HG02610 (cell line): ENCODE measurements at regions not wholly inside any gene's neighbourhood (a gene's known extent, or its start where the extent isn't known, plus 50 kb on each side); places are given as distances from the start of the nearest gene placed in this dataset.

Experiments used
- ATAC-seq: cut with Tn5 transposase; IDR thresholded peaks from one replicate; pipeline ENCODE4 v1.9.1; 2021; ENCODE audit warnings: mild to moderate bottlenecking, moderate library complexity; ENCODE audit not compliant: unreplicated experiment

- no peak for ATAC-seq
These were observed 1457.5 kb downstream of the KCNT2 start for GRCh38 chr1:195150768-195151167.

- no peak for ATAC-seq
These were observed 1466.9 kb downstream of the KCNT2 start for GRCh38 chr1:195141294-195141693.

DNA sequence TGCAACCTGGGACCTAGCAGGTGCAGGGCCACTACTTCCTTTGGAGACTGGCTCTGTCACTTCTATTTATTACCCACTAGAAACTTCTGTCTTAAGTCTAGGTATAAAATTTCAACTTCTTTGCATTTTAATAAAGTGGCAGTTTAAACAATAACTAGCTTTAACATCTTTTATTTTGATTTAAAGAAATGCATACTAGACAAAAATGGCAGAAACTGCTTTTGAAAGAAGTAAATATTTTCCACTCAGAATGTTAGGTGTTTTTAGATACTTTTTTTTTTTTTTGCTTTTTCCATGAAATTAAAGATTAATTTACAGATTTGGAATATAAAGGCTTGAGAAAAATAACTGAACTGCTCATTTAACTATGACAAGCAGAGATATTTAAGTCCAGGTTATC lies 1477.6 kb downstream of the KCNT2 start:
- ATAC-seq = no peak

DNA sequence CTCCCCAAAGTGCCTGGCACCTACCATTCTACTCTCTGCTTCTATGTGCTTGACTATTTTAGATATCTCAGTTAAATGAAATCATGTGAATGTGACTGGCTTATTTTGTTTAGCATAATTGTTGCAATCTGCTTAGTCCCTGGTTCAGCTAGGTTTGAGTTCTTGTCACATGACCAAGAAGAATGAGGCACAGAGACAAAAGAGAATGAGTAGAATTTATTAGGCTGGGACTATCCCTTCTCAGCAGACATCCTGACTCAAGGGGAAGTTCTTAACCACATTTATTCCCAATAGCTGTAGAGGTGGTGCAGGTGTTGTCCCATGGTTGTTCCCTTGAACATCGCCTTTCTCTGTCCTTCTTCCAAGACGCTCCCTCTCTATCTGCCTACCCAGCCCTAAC lies 1485.7 kb downstream of the KCNT2 start:
- no peak for ATAC-seq

DNA sequence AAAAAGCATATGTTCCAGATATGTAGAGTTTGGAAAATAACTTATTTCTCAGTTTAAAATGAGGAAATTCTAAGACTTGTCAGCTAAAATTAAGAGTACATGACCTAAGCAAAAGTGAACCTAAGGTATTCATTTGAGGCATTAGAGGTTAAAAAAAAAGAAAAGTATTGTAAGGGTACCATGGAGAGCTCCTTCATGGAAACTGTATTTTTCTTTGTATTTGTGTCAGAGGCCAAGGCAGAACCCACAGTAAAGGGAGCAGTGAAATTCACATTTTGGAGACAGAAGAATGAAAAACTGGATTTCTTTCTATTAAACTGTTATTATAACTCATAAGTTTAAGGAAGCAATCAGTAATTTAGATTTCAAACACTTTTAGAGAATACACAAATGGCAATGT lies 1494.8 kb downstream of the KCNT2 start:
- ATAC-seq = no peak

GRCh38 chr1:195105773-195106172 lies 1502.5 kb downstream of the KCNT2 start:
- ATAC-seq = no peak

DNA sequence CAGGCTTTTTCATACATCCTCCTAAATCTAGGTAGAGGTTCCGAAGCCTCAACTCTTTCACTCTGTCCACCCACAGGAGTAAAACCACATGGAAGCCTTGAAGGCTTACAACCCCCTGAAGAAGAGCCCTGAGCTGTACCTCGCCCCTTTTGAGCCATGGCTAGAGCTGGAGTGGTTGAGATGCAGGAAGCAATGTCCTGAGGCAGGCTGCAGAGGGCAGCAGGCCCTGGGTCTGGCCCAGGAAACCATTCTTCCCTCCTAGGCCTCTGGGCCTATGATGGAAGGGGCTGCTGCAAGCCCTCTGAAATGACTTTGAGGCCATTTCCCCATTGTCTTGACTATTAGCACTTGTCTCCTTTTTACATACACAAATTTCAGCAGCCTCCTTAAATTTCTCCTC lies 1503.0 kb downstream of the KCNT2 start:
- ATAC-seq = no peak

DNA sequence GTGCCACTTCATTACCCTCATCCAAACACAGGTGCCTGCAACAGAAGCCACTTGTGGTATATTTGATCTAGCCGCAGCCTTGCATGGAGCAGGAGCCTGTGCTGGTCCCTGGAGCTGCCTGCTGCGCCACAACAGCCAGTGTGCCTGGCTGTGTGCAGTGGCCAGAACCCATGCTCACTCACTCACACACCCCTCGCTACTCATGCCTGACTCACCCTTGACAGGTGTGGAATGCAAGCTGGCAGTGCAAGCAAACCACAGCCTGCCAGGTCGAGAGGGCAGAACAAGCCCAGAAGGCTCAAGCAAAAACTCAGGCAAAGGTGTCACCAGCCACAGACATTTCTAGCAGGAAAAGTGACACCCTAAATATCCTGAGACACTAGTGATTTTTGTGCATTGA lies 1510.9 kb downstream of the KCNT2 start:
- ATAC-seq = no peak

- ATAC-seq = no peak
These were observed 1512.2 kb downstream of the KCNT2 start for GRCh38 chr1:195096051-195096521.

DNA sequence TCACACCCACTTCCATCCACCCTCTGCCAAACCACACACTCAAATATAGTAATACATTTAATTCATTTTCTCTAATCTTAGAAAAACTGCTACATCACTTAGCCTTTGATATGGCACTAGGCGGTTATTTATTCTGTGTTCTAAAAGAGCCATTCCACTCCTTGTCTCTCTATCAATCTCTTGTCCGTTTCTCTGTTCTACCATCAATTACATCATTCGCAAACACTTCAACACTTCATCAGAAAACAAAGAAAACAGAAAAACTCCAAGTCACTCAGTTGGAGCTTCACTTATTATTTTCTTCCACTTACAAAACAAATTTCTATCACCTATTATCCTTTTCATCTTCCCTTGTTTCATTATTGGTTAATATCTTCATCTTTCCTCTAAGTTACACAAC lies 1523.0 kb downstream of the KCNT2 start:
- ATAC-seq = no peak

DNA sequence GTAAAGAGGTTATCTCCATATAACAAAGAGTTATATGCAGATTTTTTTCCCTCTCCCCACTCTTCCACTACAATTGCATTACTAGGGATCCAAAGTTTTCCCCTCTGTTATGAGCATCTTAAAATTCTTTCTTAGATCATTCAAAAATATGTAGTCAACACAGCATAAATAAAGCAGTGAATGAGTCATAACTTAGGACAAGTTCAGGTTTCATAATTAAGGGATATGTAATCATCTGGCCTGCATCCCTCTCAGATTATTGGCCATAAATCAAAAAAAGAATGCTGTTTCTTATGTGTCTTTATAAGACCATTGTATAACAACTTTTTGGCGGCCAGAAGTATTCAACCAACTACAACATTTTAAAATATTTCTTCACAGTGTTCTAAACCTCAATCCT lies 1526.1 kb downstream of the KCNT2 start:
- ATAC-seq = no peak

- ATAC-seq = no peak
These were observed 1531.6 kb downstream of the KCNT2 start for GRCh38 chr1:195076682-195077081.

- no peak for ATAC-seq
These were observed 1532.3 kb downstream of the KCNT2 start for GRCh38 chr1:195075973-195076372.

DNA sequence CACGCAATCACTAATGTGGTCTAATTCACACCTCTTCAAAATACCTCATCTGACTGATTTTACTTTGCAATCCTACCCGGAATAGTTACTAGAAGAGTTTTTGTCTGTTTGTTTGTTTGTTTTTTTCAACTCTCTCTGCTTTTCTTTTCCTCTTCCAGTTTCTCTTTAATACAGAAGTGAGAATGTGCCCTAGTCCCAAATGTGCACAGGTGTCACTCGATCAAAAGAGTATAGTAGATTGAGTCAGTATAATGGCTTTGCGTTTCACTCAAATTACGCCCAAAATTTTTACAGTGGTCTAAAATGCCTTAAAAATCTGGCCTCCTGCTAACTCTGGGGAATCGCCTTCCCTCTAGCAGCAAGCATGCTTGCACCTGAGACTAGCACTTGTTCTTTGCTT lies 1536.8 kb downstream of the KCNT2 start:
- no peak for ATAC-seq

DNA sequence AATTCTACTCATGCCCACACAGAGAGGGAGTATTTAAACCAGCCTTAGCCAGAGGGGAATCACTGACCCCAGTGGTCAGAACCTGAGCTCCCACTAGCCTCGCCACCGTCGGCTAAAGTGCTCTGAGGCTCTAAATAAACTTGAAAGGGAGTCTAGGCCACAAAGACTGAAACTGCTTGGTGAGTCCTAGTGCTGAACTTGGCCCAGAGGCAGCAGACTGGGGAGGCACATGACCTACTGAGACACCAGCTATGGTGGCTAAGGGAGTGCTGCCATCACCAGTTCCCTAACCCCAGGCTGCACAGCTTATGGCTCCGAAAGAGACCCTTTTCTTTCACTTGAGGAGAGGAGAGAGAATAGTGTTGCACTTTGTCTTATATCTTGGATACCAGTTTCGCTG lies 1542.8 kb downstream of the KCNT2 start:
- no peak for ATAC-seq

- ATAC-seq = no peak
These were observed 1543.9 kb downstream of the KCNT2 start for GRCh38 chr1:195064358-195064757.

DNA sequence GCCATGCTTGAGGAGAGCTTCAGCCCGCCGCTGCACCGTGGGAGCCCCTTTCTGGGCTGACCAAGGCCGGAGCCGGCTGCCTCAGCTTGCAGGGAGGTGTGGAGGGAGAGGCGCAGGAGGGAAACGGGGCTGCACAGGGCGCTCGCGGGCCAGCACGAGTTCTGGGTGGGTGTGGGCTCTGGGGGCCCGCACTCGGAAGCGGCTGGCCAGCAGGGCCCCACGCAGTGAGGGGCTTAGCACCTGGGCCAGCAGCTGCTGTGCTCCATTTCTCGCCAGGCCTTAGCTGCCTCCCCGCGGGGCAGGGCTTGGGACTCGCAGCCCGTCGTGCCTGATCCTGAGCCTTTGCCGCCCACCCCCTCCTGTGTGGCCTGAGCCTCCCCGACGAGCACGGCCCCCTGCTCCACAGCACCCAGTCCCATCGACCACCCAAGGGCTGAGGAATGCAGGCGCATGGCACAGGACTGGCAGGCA lies 1554.0 kb downstream of the KCNT2 start:
- no peak for ATAC-seq

- no peak for ATAC-seq
These were observed 1554.8 kb downstream of the KCNT2 start for GRCh38 chr1:195053478-195053877.

- no peak for ATAC-seq
These were observed 1560.5 kb downstream of the KCNT2 start for GRCh38 chr1:195047772-195048171.

DNA sequence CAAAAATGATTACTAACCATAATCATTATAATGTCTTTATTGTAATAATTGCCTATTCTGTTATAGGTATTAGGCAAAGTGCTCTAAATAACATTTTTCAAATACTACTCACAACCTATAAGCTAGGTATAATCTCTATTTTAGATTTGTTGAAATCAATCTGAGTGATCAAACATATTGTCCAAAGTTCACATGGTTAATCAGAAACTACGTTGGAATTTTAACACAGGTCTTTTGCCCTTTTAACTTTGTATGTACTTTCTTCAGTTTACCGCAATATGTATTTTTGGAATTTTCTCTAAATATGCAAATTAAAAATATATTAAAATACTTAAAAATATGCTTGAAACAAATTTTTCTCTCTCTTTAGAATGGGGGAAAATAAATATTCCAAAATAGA lies 1563.2 kb downstream of the KCNT2 start:
- no peak for ATAC-seq

- no peak for ATAC-seq
These were observed 1577.4 kb downstream of the KCNT2 start for GRCh38 chr1:195030793-195031192.

GRCh38 chr1:195026792-195027191 lies 1581.4 kb downstream of the KCNT2 start:
- ATAC-seq = no peak

DNA sequence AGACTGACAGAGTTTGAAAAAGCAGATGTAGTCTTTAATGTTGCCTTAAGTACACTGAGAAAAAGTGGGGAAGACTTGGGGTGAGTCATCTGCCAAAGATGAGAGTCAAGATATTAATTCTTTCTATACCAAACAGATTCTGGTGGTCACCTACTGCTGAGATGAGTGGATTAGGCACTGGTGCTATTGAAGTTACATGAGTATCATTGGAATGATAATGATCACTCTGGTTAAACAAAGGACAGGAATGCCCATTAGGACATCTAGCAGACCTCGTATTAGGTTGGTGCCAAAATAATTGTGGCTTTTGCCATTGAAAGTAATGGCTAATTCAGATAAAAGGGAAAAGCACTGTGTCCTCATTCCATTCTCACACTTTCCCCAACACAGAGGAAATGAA lies 1588.9 kb downstream of the KCNT2 start:
- ATAC-seq = no peak

- ATAC-seq = no peak
These were observed 1595.2 kb downstream of the KCNT2 start for GRCh38 chr1:195012995-195013394.
